ENCODE measurements at regions not wholly inside any gene's neighbourhood (a gene's known extent, or its start where the extent isn't known, plus 50 kb on each side); places are given as distances from the start of the nearest gene placed in this dataset.

GRCh38 chr6:143605906-143606521 lies 71.8 kb upstream of the PHACTR2 start:
- H3K4me3 Mint-ChIP-seq = no peak overlapping the region
- DNase-seq (ENCODE audit: low spot score) = no peak
- peaks cover 4% of the 10 kb centered on the region for H3F3A ChIP-seq (ENCODE audit: low read depth)
- H3K27ac Mint-ChIP-seq = no peak overlapping the region
- H3K4me3 ChIP-seq = no peak overlapping the region
- no peaks in the 10 kb centered on the region for H3K9me3 ChIP-seq (ENCODE audit: low read depth)
- H4K20me1 ChIP-seq (ENCODE audit: low read depth) = no peaks in the 10 kb centered on the region
- no peak for TF ChIP-seq EZH2phosphoT487 (IDR thresholded peaks at IDR 0.05)
- TF ChIP-seq EZH2 (IDR thresholded peaks at IDR 0.05) = no peak
- TF ChIP-seq, protein P1, sequence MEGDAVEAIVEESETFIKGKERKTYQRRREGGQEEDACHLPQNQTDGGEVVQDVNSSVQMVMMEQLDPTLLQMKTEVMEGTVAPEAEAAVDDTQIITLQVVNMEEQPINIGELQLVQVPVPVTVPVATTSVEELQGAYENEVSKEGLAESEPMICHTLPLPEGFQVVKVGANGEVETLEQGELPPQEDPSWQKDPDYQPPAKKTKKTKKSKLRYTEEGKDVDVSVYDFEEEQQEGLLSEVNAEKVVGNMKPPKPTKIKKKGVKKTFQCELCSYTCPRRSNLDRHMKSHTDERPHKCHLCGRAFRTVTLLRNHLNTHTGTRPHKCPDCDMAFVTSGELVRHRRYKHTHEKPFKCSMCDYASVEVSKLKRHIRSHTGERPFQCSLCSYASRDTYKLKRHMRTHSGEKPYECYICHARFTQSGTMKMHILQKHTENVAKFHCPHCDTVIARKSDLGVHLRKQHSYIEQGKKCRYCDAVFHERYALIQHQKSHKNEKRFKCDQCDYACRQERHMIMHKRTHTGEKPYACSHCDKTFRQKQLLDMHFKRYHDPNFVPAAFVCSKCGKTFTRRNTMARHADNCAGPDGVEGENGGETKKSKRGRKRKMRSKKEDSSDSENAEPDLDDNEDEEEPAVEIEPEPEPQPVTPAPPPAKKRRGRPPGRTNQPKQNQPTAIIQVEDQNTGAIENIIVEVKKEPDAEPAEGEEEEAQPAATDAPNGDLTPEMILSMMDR (IDR thresholded peaks at IDR 0.05) = no peak
- H3K27ac ChIP-seq = no peak overlapping the region
- H3K9me3 Mint-ChIP-seq = no peaks in the 10 kb centered on the region
- H3K79me2 ChIP-seq (ENCODE audit: low read depth) = no peaks in the 10 kb centered on the region
- peaks cover 21% of the 10 kb centered on the region for H3K4me1 ChIP-seq
- no peak overlapping the region for H3K4me2 ChIP-seq
- no peaks in the 10 kb centered on the region for H3K36me3 Mint-ChIP-seq
- H3K4me1 Mint-ChIP-seq = peaks cover 19% of the 10 kb centered on the region
- no peaks in the 10 kb centered on the region for H3K36me3 ChIP-seq
- H3K27me3 ChIP-seq = no peaks in the 10 kb centered on the region
- no peak overlapping the region for H2AFZ ChIP-seq (replicated peaks)
- H3K27me3 Mint-ChIP-seq (ENCODE audit: insufficient read depth, low read depth) = peaks cover 2% of the 10 kb centered on the region
- H3K9ac ChIP-seq = no peak overlapping the region

DNA sequence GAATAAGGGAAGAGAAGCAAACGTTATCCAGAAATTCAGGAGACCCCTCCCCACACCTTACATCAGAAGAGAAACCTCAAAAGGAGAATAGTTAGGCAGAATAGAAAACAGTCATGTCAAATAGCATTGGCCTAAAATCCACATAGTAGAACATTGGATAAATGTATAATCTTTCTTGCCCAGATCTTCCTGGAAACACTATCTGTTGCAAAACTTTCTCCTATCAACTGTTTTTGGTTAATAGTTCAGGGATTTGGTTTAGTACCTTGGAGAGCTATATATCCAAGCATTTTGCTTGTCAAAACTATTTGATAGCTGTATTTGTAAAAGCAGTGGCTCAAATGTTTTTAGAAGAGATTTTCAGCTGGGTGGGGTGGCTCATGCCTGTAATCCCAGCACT lies 74.3 kb upstream of the PHACTR2 start:
- Mint-ChIP-seq H3K27ac (no peak overlapping the region), H3K4me1 (peaks cover 10% of the 10 kb centered on the region), H3K9me3 (no peaks in the 10 kb centered on the region), H3K4me3 (no peak overlapping the region), H3K27me3 (ENCODE audit: insufficient read depth, low read depth) (peaks cover 2% of the 10 kb centered on the region), H3K36me3 (no peaks in the 10 kb centered on the region)
- DNase-seq (ENCODE audit: low spot score) = no peak
- peaks cover 13% of the 10 kb centered on the region for H3K4me1 ChIP-seq
- H2AFZ ChIP-seq (replicated peaks) = no peak overlapping the region
- no peak overlapping the region for H3K4me3 ChIP-seq
- no peak overlapping the region for H3K4me2 ChIP-seq
- TF ChIP-seq EZH2 (IDR thresholded peaks at IDR 0.05) (no peak), EZH2phosphoT487 (IDR thresholded peaks at IDR 0.05) (no peak)
- TF ChIP-seq, protein P1 (IDR thresholded peaks at IDR 0.05) = no peak
- no peak overlapping the region for H3K27ac ChIP-seq
- no peaks in the 10 kb centered on the region for H3K36me3 ChIP-seq
- H3K27me3 ChIP-seq = no peaks in the 10 kb centered on the region
- H3K79me2 ChIP-seq (ENCODE audit: low read depth) = no peaks in the 10 kb centered on the region
- H3K9ac ChIP-seq = no peak overlapping the region
- H4K20me1 ChIP-seq (ENCODE audit: low read depth) = no peaks in the 10 kb centered on the region
- peaks cover 4% of the 10 kb centered on the region for H3F3A ChIP-seq (ENCODE audit: low read depth)
- no peaks in the 10 kb centered on the region for H3K9me3 ChIP-seq (ENCODE audit: low read depth)

DNA sequence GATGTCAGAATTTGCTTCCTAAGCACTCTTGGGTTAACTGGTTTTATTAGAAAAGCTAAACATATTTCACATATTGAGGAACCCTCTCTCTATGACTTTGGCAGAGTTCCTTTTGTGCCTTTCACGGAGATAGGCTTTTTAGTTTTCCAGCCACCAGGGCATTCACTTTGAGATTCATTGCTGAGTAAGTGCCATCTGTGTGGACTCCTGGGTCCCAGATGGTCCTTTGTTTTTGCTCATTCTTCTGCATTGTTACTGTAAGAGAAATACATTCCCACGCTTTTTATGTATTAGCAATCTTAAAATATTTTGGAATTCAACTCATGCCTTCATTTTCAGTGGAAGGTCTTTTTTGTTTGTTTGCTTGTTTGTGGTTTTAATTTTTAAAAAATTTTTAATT lies 76.3 kb upstream of the PHACTR2 start:
- Mint-ChIP-seq H3K27me3 (ENCODE audit: insufficient read depth, low read depth) (peaks cover 2% of the 10 kb centered on the region), H3K36me3 (peaks cover 2% of the 10 kb centered on the region), H3K4me3 (no peak overlapping the region), H3K4me1 (peaks cover 3% of the 10 kb centered on the region), H3K9me3 (no peaks in the 10 kb centered on the region), H3K27ac (no peak overlapping the region)
- H3K27ac ChIP-seq = no peak overlapping the region
- no peak overlapping the region for H3K9ac ChIP-seq
- H4K20me1 ChIP-seq (ENCODE audit: low read depth) = no peaks in the 10 kb centered on the region
- no peak for DNase-seq (ENCODE audit: low spot score)
- TF ChIP-seq EZH2 (IDR thresholded peaks at IDR 0.05) = no peak
- no peak for TF ChIP-seq EZH2phosphoT487 (IDR thresholded peaks at IDR 0.05)
- TF ChIP-seq, protein P1 (IDR thresholded peaks at IDR 0.05) = no peak
- H3K27me3 ChIP-seq = no peaks in the 10 kb centered on the region
- H3K4me3 ChIP-seq = no peak overlapping the region
- H3K4me1 ChIP-seq = peaks cover 4% of the 10 kb centered on the region
- H3K36me3 ChIP-seq = no peaks in the 10 kb centered on the region
- no peaks in the 10 kb centered on the region for H3K9me3 ChIP-seq (ENCODE audit: low read depth)
- H2AFZ ChIP-seq (replicated peaks) = no peak overlapping the region
- peaks cover 4% of the 10 kb centered on the region for H3F3A ChIP-seq (ENCODE audit: low read depth)
- no peaks in the 10 kb centered on the region for H3K79me2 ChIP-seq (ENCODE audit: low read depth)
- H3K4me2 ChIP-seq = no peak overlapping the region
